ENCODE measurements at regions not wholly inside any gene's neighbourhood (a gene's known extent, or its start where the extent isn't known, plus 50 kb on each side); places are given as distances from the start of the nearest gene placed in this dataset.

GRCh38 chr21:43287795-43288755 is 119.3 kb downstream of the CRYAA start:
- TF ChIP-seq CTCF (conservative IDR thresholded peaks at IDR 0.05; ENCODE audit: low read depth, low read length) (no peak), EZH2 (IDR thresholded peaks at IDR 0.05; ENCODE audit: low read length, unreplicated experiment) (no peak), EZH2phosphoT487 (IDR thresholded peaks at IDR 0.05; ENCODE audit: borderline replicate concordance, low read length) (peak; percentile 82)
